Mammary epithelial cell (primary cell): ENCODE measurements at regions not wholly inside any gene's neighbourhood (a gene's known extent, or its start where the extent isn't known, plus 50 kb on each side); places are given as distances from the start of the nearest gene placed in this dataset.

ENCODE experiments used
- EZH2 ChIP-seq: IDR thresholded peaks from 2 replicates; pipeline ENCODE4 v1.6.1; 2012; ENCODE audit warnings: low read length, inconsistent platforms, borderline replicate concordance
- TF ChIP-seq, protein P1 (sequence below), 2 donors: IDR thresholded peaks in 1 of 2; conservative IDR thresholded peaks in 1 of 2; 2 replicates each; pipeline ENCODE4 v1.5.1; 2011 to 2012; ENCODE audit warnings: inconsistent platforms in 2 of 2, low read length in 2 of 2, mild to moderate bottlenecking in 2 of 2, control low read depth in 1 of 2, low read depth in 1 of 2; ENCODE audit not compliant: insufficient read depth in 1 of 2; ENCODE audit errors: extremely low read depth in 1 of 2

DNA sequence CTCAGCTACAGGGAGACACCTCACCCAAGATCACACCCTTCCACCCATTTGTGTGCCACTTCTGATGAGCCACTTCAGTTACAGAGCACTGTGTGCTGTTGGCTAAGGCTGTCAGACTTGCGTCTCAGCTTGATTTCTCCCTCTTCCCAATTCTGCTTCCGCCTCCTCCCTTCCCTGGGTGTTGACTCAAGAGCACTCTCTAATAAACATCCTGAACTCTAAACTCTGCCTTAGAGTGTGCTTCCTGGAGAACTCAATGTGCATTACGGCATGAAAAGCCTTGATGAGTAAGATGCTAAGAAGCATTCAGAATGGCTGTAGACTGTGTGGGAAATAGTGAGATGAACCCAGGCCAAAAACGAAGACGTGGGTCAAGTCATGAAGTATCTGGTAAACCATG lies 54.9 kb upstream of the S1PR1 start:
- no peak for TF ChIP-seq EZH2
- TF ChIP-seq, protein P1, sequence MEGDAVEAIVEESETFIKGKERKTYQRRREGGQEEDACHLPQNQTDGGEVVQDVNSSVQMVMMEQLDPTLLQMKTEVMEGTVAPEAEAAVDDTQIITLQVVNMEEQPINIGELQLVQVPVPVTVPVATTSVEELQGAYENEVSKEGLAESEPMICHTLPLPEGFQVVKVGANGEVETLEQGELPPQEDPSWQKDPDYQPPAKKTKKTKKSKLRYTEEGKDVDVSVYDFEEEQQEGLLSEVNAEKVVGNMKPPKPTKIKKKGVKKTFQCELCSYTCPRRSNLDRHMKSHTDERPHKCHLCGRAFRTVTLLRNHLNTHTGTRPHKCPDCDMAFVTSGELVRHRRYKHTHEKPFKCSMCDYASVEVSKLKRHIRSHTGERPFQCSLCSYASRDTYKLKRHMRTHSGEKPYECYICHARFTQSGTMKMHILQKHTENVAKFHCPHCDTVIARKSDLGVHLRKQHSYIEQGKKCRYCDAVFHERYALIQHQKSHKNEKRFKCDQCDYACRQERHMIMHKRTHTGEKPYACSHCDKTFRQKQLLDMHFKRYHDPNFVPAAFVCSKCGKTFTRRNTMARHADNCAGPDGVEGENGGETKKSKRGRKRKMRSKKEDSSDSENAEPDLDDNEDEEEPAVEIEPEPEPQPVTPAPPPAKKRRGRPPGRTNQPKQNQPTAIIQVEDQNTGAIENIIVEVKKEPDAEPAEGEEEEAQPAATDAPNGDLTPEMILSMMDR (conservative IDR thresholded peaks at IDR 0.05 in 1 of 2, IDR thresholded peaks at IDR 0.05 in 1 of 2; ENCODE audit: extremely low read depth in 1 of 2, insufficient read depth in 1 of 2, low read depth in 1 of 2, low read length in 2 of 2), result no peak
